HG02763 (cell line): ENCODE measurements at regions not wholly inside any gene's neighbourhood (a gene's known extent, or its start where the extent isn't known, plus 50 kb on each side); places are given as distances from the start of the nearest gene placed in this dataset.
A peak's percentile ranks its signal among the peaks of the same experiment; 100 is the strongest.

Experiments
- ATAC-seq: cut with Tn5 transposase; IDR thresholded peaks from one replicate; pipeline ENCODE4 v1.9.1; 2021; ENCODE audit warnings: mild to moderate bottlenecking, moderate library complexity; ENCODE audit not compliant: unreplicated experiment

GRCh38 chr4:122038896-122039295 is 87.0 kb upstream of the TRPC3 start:
- no peak for ATAC-seq

- no peak for ATAC-seq
These were observed 82.8 kb upstream of the TRPC3 start for GRCh38 chr4:122034619-122035018.

- no peak for ATAC-seq
These were observed 75.3 kb upstream of the TRPC3 start for GRCh38 chr4:122027203-122027602.

- no peak for ATAC-seq
These were observed 65.4 kb upstream of the TRPC3 start for GRCh38 chr4:122017296-122017695.

GRCh38 chr4:122015203-122015602 is 63.3 kb upstream of the TRPC3 start:
- ATAC-seq, result no peak

GRCh38 chr4:122012735-122013134 is 60.9 kb upstream of the TRPC3 start:
- no peak for ATAC-seq

GRCh38 chr4:122010610-122011009 is 58.8 kb upstream of the TRPC3 start:
- no peak for ATAC-seq

GRCh38 chr4:122009524-122009923 is 57.7 kb upstream of the TRPC3 start:
- no peak for ATAC-seq

- no peak for ATAC-seq
These were observed 55.2 kb upstream of the TRPC3 start for GRCh38 chr4:122007016-122007415.

- ATAC-seq, result no peak
These were observed 53.4 kb upstream of the TRPC3 start for GRCh38 chr4:122005064-122005755.

- ATAC-seq, result peak; percentile 87
These were observed 51.5 kb upstream of the TRPC3 start for GRCh38 chr4:122003335-122003734.
